ENCODE measurements at regions not wholly inside any gene's neighbourhood (a gene's known extent, or its start where the extent isn't known, plus 50 kb on each side); places are given as distances from the start of the nearest gene placed in this dataset.

GRCh38 chr7:106740806-106741205 lies 79.8 kb upstream of the CCDC71L start:
- DNase-seq, result no peak
- TF ChIP-seq CTCF (conservative IDR thresholded peaks at IDR 0.05), result no peak
- H2AFZ ChIP-seq (ENCODE audit: low read length), result no peak overlapping the region
- no peak overlapping the region for H4K5ac ChIP-seq (ENCODE audit: insufficient read length, low read depth, low read length)
- H3K4ac ChIP-seq (ENCODE audit: low read depth, low read length), result no peak overlapping the region
- H3K9me3 ChIP-seq (ENCODE audit: control insufficient read depth, low read depth, low read length), result no peaks in the 10 kb centered on the region
- no peak overlapping the region for H3K27ac ChIP-seq (ENCODE audit: insufficient read length, low read depth, low read length)
- H4K91ac ChIP-seq (ENCODE audit: insufficient read length, low read depth, low read length), result no peak overlapping the region
- Mint-ChIP-seq H3K27ac (no peak overlapping the region), H3K9me3 (peaks cover 4 to 7% of the 10 kb centered on the region in 2 experiments; a peak in 4 of 5 replicates), H3K4me1 (peaks cover 16 to 21% of the 10 kb centered on the region in 2 experiments), H3K27me3 (ENCODE audit: low read depth) (no peaks in the 10 kb centered on the region), H3K4me3 (no peak overlapping the region), H3K36me3 (ENCODE audit: insufficient read depth in 1 of 3, low read depth in 3 of 3) (peaks cover 0 to 6% (median under 1%) of the 10 kb centered on the region in 3 experiments; a peak in 2 of 7 replicates)
- H2BK12ac ChIP-seq (ENCODE audit: insufficient read length, low read depth, low read length), result no peak overlapping the region
- H3K56ac ChIP-seq (ENCODE audit: insufficient read length, low read depth, low read length), result no peak overlapping the region
- peaks cover 3% of the 10 kb centered on the region; the same call in 1 of the 2 replicates for H3K4me1 ChIP-seq (ENCODE audit: insufficient read depth, low read length)
- no peaks in the 10 kb centered on the region for H3K79me1 ChIP-seq (ENCODE audit: insufficient read depth, low read depth, low read length, poor library complexity, severe bottlenecking)
- no peak overlapping the region for H3K23ac ChIP-seq (ENCODE audit: insufficient read length, low read depth, low read length)
- H3K9ac ChIP-seq (ENCODE audit: extremely low read depth, insufficient read length, low read length), result no peak overlapping the region
- H4K8ac ChIP-seq (replicated peaks; ENCODE audit: insufficient read length, low read depth, low read length), result no peak overlapping the region
- no peak overlapping the region for H2BK15ac ChIP-seq (ENCODE audit: low read depth, low read length)
- H3K23me2 ChIP-seq (ENCODE audit: insufficient read length, low read depth, low read length, poor library complexity, severe bottlenecking), result no peaks in the 10 kb centered on the region
- no peak overlapping the region for H2BK5ac ChIP-seq (ENCODE audit: insufficient read length, low read length)
- H3K14ac ChIP-seq (ENCODE audit: insufficient read depth, low read length), result no peak overlapping the region
- no CpG with 5 or more reads among the region's 5 CpGs for WGBS (ENCODE audit: extremely low coverage, insufficient read length, low lambda C conversion rate)
- no peaks in the 10 kb centered on the region for H4K20me1 ChIP-seq (ENCODE audit: control insufficient read depth, insufficient read depth, insufficient read length)
- H3K18ac ChIP-seq (ENCODE audit: insufficient read length, low read depth, low read length), result no peak overlapping the region
- H3K79me2 ChIP-seq (ENCODE audit: insufficient read depth, low read length), result no peaks in the 10 kb centered on the region
- H2BK120ac ChIP-seq (ENCODE audit: low read depth, low read length, poor library complexity, severe bottlenecking), result no peak overlapping the region
- H2AK5ac ChIP-seq (ENCODE audit: insufficient read length, low read length), result no peak overlapping the region
- H2BK20ac ChIP-seq (ENCODE audit: low read depth, low read length, poor library complexity, severe bottlenecking), result no peak overlapping the region
- no peak overlapping the region for H3T11ph ChIP-seq (ENCODE audit: low read length)
- no peaks in the 10 kb centered on the region for H3K27me3 ChIP-seq (ENCODE audit: insufficient read depth, low read length)
- no peak overlapping the region for H3K4me2 ChIP-seq (ENCODE audit: insufficient read depth, insufficient read length, low read length)
